Hepatocyte (in vitro differentiated cells): ENCODE measurements at regions not wholly inside any gene's neighbourhood (a gene's known extent, or its start where the extent isn't known, plus 50 kb on each side); places are given as distances from the start of the nearest gene placed in this dataset.

Source experiments
- DNase-seq: peaks from one replicate; pipeline ENCODE4 v3.0.0-alpha.2; 2016; ENCODE audit warnings: low spot score
- H2AFZ ChIP-seq: fragments of 200-600 bp; sonication (generic); 2 replicates; pipeline ENCODE4 v1.6.0; 2016; ENCODE audit warnings: antibody characterized with exemption, mild to moderate bottlenecking
- H3K27ac ChIP-seq: fragments of 200-600 bp; sonication (generic); 2 replicates; pipeline ENCODE4 v1.5.1; 2016; ENCODE audit warnings: mild to moderate bottlenecking
- H3K27me3 ChIP-seq: fragments of 200-600 bp; sonication (generic); 2 replicates; pipeline ENCODE4 v1.6.1; 2016
- H3K36me3 ChIP-seq: fragments of 200-600 bp; sonication (generic); replicated peaks from 2 replicates; pipeline ENCODE4 v1.5.1; 2016; ENCODE audit warnings: low read depth; ENCODE audit not compliant: insufficient read depth
- H3K4me1 ChIP-seq: fragments of 200-600 bp; sonication (generic); 2 replicates; pipeline ENCODE4 v1.5.1; 2016; ENCODE audit warnings: mild to moderate bottlenecking, moderate library complexity; ENCODE audit not compliant: insufficient read depth
- H3K4me2 ChIP-seq: fragments of 200-600 bp; sonication (generic); 2 replicates; pipeline ENCODE4 v1.6.0; 2016
- H3K4me3 ChIP-seq: fragments of 200-600 bp; sonication (generic); 2 replicates; pipeline ENCODE4 v1.5.1; 2016; ENCODE audit warnings: mild to moderate bottlenecking
- H3K79me2 ChIP-seq: fragments of 200-600 bp; sonication (generic); 2 replicates; pipeline ENCODE4 v1.6.0; 2017; ENCODE audit warnings: mild to moderate bottlenecking
- H3K9me2 ChIP-seq: fragments of 200-600 bp; sonication (generic); replicated peaks from 2 replicates; pipeline ENCODE4 v1.6.0; 2017; ENCODE audit warnings: mild to moderate bottlenecking; ENCODE audit not compliant: insufficient read depth
- H3K9me3 ChIP-seq: fragments of 200-600 bp; sonication (generic); 2 replicates; pipeline ENCODE4 v1.5.1; 2016; ENCODE audit warnings: low read depth, mild to moderate bottlenecking
- H4K20me1 ChIP-seq: fragments of 200-600 bp; sonication (generic); 2 replicates; pipeline ENCODE4 v1.6.0; 2016; ENCODE audit warnings: mild to moderate bottlenecking; ENCODE audit not compliant: insufficient read depth, poor library complexity, severe bottlenecking
- EZH2 ChIP-seq: fragments of 200-600 bp; sonication (generic); IDR thresholded peaks from 2 replicates; pipeline ENCODE4 v1.6.1; 2016; ENCODE audit warnings: antibody characterized with exemption, mild to moderate bottlenecking, borderline replicate concordance
- EZH2phosphoT487 ChIP-seq: fragments of 200-600 bp; sonication (generic); IDR thresholded peaks from one replicate; pipeline ENCODE4 v1.6.1; 2018; ENCODE audit warnings: antibody characterized with exemption, mild to moderate bottlenecking, low read depth, moderate library complexity; ENCODE audit not compliant: unreplicated experiment, severe bottlenecking
- WGBS: methylation state at CpG from one replicate; pipeline ENCODE4 v1.1.6; 2016; ENCODE audit warnings: low lambda C conversion rate; ENCODE audit errors: missing lambda C conversion rate; 5-methylcytosine and 5-hydroxymethylcytosine counted together
- TF ChIP-seq, protein P1 (sequence below): fragments of 200-600 bp; sonication (generic); IDR thresholded peaks from 2 replicates; pipeline ENCODE4 v1.5.1; 2016; ENCODE audit warnings: antibody characterized with exemption, mild to moderate bottlenecking; ENCODE audit not compliant: poor library complexity

DNA sequence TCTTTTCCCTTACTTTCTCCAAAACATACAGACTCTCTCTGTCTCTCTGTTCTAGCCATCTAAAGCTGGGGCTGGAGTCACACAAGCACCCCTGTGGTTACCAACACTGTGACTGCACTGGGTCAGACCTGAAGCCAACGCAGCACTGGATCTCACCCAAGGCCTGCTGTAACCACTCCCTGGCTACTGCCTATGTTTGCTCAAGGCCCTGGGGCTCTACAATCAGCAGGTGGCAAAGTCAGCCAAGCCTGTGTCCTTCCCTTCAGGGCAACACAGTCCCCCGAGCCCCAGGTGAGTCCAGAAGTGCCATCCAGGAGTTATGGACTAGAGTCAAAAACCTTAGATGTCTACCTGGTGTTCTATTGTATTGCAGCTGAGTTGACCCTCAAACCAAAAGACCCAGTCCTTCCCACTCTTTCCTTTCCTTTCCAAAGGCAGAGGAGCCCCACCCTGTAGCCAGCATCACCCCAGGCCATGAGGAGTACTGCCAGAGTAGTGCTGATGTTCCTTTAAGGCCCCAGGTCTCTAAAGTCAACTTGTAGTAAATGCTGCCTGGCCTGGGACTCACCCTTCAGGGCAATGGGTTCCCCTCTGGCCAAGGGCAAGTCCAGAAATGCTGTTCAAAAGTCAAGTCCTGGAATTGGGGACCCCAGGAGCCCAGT is 58.8 kb upstream of the RAP2C start:
- no peaks in the 10 kb centered on the region for H3K4me1 ChIP-seq
- no peaks in the 10 kb centered on the region for H3K9me2 ChIP-seq
- no peaks in the 10 kb centered on the region for H3K79me2 ChIP-seq
- no peaks in the 10 kb centered on the region for H4K20me1 ChIP-seq
- H2AFZ ChIP-seq = no peak overlapping the region
- no peaks in the 10 kb centered on the region for H3K36me3 ChIP-seq
- no peaks in the 10 kb centered on the region for H3K27me3 ChIP-seq
- 76% methylated on average over 2 of the region's 2 CpGs for WGBS
- DNase-seq = no peak
- no peak overlapping the region for H3K4me2 ChIP-seq
- H3K27ac ChIP-seq = no peak overlapping the region
- TF ChIP-seq EZH2phosphoT487 (no peak), EZH2 (no peak)
- TF ChIP-seq, protein P1, sequence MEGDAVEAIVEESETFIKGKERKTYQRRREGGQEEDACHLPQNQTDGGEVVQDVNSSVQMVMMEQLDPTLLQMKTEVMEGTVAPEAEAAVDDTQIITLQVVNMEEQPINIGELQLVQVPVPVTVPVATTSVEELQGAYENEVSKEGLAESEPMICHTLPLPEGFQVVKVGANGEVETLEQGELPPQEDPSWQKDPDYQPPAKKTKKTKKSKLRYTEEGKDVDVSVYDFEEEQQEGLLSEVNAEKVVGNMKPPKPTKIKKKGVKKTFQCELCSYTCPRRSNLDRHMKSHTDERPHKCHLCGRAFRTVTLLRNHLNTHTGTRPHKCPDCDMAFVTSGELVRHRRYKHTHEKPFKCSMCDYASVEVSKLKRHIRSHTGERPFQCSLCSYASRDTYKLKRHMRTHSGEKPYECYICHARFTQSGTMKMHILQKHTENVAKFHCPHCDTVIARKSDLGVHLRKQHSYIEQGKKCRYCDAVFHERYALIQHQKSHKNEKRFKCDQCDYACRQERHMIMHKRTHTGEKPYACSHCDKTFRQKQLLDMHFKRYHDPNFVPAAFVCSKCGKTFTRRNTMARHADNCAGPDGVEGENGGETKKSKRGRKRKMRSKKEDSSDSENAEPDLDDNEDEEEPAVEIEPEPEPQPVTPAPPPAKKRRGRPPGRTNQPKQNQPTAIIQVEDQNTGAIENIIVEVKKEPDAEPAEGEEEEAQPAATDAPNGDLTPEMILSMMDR = no peak
- no peak overlapping the region for H3K4me3 ChIP-seq
- no peaks in the 10 kb centered on the region for H3K9me3 ChIP-seq

DNA sequence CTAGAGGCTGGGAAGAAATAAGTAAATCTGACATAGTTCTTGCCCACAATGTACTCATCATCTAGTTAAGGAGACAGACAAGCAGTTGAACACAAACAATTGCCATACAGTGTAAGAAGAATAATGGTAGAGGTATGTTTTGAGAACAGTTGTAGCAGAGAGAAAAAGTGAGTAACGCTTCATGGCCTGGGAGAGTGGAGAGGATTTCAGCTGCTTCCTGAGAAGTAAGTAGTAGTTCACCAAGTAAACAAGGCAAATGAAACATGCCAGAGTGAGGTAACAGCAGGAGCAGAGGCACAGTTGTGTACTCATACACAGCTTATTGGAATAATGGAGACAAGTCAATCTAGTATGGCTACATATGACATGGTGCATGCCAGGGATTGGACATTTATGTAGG is 53.6 kb upstream of the RAP2C start:
- WGBS = 95% methylated on average over 1 of the region's 1 CpG
- TF ChIP-seq, protein P1 = no peak
- TF ChIP-seq EZH2phosphoT487 (no peak), EZH2 (no peak)
- H3K9me2 ChIP-seq = no peaks in the 10 kb centered on the region

DNA sequence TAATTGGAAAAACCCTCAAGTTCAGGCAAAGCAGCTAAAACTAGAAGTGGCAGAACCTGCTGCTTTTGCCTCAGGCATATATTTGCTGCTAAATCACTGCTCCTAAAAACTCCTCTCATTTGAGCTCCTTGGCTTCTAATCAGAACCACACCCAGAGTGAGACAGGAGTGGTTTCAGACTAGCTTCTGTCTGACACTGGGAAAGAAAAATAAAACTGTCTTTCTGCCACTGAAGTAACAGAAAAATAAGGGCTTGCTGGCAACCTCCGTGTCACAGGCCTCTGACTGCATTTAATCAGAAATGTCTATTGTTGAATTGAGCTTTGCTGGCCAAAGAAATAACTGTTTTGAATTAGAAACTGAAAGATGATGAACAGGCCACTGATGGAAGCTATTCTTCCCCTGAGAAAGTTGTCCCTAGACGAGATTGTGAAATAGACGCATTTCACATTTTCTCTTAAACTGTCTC is 52.1 kb upstream of the RAP2C start:
- 64% methylated on average over 3 of the region's 3 CpGs for WGBS
- Histone ChIP-seq H3K4me2 (peak overlapping the region; percentile 29), H4K20me1 (no peaks in the 10 kb centered on the region), H3K27me3 (no peaks in the 10 kb centered on the region), H3K9me3 (no peaks in the 10 kb centered on the region), H3K27ac (peak overlapping the region; percentile 54), H3K4me1 (peaks cover 3% of the 10 kb centered on the region), H3K9me2 (no peaks in the 10 kb centered on the region), H2AFZ (no peak overlapping the region), H3K79me2 (no peaks in the 10 kb centered on the region), H3K36me3 (no peaks in the 10 kb centered on the region), H3K4me3 (no peak overlapping the region)
- no peak for TF ChIP-seq EZH2phosphoT487
- no peak for DNase-seq

More for the DNA sequence above, 53.6 kb upstream of the RAP2C start:
- H3K4me2 ChIP-seq = no peak overlapping the region
- no peaks in the 10 kb centered on the region for H3K79me2 ChIP-seq
- H3K36me3 ChIP-seq = no peaks in the 10 kb centered on the region
- no peaks in the 10 kb centered on the region for H4K20me1 ChIP-seq
- H2AFZ ChIP-seq = no peak overlapping the region
- DNase-seq = no peak
- H3K27ac ChIP-seq = peak overlapping the region; percentile 54
- H3K4me1 ChIP-seq = peaks cover 3% of the 10 kb centered on the region
- H3K27me3 ChIP-seq = no peaks in the 10 kb centered on the region
- H3K9me3 ChIP-seq = no peaks in the 10 kb centered on the region
- no peak overlapping the region for H3K4me3 ChIP-seq

DNA sequence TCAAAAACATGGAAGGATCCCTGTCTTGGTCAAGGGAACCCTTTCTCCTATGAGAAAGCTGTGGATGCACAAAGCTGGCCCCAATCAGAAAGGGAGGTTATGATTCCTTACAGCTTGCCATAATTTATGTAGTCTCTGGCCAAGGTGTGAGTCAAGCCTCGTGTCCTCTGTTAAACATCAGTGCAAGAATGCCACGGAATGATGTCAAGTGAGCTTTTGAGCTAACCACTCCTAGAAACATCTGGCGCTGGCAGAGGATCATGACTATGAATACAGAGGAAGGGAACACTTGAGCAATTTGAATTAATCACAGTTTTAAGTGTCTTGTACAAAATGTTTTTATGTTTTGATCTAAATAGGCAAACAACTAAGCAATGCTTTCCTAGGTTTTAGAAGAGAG is 51.5 kb upstream of the RAP2C start:
- peak overlapping the region; percentile 29 for H3K4me2 ChIP-seq

More for the DNA sequence above, 51.5 kb upstream of the RAP2C start:
- H3K36me3 ChIP-seq = no peaks in the 10 kb centered on the region
- H3K79me2 ChIP-seq = no peaks in the 10 kb centered on the region
- H3K9me3 ChIP-seq = no peaks in the 10 kb centered on the region
- no peaks in the 10 kb centered on the region for H3K27me3 ChIP-seq
- H3K9me2 ChIP-seq = no peaks in the 10 kb centered on the region
- H4K20me1 ChIP-seq = no peaks in the 10 kb centered on the region
- peak overlapping the region; percentile 54 for H3K27ac ChIP-seq
- WGBS = 34% methylated on average over 3 of the region's 3 CpGs
- peaks cover 3% of the 10 kb centered on the region for H3K4me1 ChIP-seq
- TF ChIP-seq EZH2phosphoT487 = no peak
- TF ChIP-seq, protein P1 = no peak
- no peak for TF ChIP-seq EZH2
- H3K4me3 ChIP-seq = no peak overlapping the region
- H2AFZ ChIP-seq = no peak overlapping the region
- DNase-seq = peak; percentile 54
